ENCODE measurements at regions not wholly inside any gene's neighbourhood (a gene's known extent, or its start where the extent isn't known, plus 50 kb on each side); places are given as distances from the start of the nearest gene placed in this dataset.

DNA sequence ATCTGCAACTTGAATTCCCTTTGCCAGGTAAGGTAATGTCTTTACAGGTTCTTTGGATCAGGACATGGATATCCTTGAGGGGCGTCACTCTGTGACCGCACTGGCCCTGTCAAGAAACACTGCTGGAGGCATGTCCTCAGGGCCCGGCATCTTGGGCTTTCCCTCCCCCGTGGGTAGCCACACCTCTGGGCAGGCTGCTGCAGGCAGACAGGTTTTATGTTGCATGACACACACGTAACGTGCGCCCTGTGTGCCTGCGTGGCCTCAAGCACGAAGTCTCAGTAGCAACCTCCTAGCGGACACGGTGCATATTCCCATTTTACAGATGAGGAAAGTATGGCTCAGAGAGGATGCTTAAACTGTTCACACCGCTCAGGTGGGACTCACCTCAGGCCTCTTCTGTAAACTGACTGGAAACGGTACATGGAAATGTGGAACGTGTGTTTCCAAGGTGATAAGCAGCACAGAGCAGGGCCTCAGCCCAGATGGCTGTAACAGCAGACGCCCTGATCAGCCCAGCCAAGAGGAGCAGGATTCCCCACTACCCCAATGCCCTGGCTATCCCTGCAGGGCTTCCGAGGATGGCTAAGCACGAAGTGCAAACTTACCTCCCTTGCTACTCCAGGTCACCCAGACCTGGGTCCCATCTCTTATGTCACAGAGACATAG is 553.6 kb downstream of the TCERG1L start:
- DNase-seq = no peak

DNA sequence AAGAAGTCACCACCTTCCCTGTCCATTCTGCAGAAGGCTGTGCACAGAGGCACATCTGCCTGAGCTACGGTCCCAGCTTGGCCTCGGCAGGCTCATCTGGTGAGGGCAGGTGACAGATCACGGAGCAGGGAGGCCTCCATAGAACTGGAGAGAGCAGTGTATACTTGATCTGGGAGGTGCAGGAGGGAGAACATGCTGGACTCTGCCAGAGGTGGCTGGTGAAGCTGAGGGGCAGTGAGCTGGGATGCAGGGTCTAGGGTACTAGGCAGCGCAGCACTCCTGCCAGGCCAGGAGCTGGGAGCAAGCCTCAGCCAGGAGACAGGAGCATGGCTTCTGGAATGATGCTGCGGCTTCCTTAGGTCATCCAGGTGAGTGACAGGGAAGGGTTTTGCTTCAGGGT is 553.0 kb downstream of the TCERG1L start:
- no peak for DNase-seq

DNA sequence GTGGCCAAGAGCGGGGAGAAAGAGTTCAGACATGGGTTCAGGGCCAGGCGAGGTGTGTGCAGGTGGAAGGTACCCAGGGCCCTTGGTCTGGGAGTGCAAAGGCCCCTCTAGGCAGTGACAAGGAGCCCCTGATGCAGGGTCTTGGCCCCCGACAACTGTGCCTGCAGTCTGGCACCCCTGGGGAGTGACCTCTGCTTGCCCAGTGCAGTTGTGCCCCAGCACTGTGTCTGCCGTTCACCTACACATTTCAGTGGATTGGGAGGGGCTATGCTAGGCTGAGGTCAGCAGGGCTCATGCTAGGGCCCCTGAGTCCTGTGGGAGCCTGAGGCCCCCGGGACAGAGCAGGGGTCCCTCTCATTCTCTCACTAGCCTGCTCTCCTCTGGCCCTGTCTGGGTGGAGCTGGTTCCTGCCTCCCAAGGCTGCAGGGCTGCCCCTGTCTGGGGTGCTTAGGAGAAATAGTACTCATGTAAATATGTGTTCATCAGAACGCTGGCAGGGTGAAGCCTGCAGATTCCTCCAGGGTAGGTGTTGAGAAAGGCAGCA is 550.4 kb downstream of the TCERG1L start:
- DNase-seq = no peak

DNA sequence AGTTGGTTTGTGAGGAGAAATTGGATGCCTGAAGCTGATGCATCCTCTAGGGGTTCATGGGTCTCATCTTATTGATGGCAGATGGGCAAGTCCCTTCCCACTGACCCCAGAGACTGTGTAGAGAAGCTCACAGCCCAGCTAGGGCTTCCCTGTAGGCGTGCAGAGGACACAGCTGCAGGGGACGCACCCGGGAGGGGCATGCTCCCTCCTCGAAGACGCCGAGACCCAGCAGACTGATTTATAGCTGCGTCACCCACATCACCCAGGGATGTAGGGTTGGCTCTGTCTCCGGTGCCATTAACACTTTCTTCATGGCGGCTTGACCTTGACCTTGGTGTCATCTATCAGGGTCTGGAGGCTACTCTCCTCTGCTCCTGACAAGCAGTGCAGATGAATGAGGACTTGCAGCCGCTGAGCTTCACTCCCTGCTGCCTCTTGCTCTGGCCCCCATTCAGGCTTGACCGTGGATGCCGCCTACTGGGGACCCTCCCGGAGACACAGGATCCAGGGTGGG is 549.7 kb downstream of the TCERG1L start:
- no peak for DNase-seq

DNA sequence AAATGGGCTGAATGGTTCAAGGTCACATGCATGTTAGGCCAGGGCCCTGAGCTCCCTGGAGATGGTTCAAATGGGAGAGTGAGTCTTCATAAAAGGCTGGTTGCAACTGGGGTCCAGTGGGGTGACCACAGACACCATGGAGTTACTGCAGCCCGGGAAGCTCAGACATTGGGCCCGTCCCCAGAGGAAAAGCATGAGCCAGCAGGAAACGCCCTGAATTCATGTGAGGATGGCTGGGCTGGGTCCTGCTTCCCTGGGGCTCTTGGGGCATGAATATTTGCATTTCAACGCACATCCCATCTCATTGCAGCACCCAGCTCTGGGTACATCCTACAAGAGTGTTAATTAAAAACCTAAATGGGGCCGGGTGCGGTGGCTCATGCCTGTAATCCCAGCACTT is 549.0 kb downstream of the TCERG1L start:
- DNase-seq = no peak

DNA sequence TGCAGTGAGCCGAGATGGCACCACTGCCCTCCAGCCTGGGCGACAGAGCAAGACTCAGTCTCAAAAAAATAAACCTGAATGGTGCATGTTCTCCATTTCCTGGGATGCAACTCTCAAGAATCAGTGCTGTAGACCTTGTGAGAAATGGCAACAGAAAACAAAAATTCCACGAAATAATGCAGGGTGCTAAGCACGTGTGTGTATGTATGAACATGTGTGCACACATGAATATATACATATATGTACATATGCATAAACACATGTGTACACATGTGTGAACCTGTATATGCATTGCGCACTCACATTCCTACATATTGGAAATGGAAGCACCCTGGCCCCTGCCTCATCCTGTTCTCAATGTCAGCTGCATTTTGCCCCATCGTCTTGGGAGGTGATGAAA is 548.5 kb downstream of the TCERG1L start:
- DNase-seq = no peak

DNA sequence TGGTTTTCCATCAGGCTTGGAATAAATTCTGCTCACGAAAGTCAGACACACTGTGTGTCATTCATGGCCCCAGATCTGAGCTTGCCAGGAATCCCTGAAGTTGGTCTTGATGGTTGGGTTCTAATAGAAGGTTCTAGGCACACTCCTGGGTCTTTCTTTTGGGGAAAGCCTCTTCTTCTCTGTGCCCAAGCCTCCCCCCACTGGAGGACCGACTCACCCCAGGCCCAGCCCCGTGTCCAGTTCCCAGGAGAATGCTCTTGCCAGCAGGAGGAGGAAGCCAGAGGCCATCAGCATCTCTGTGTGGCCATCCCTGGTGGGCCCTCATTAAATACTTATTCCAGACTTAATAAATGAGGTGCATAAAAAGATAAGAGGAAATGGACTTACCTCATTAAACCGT is 548.0 kb downstream of the TCERG1L start:
- DNase-seq = no peak

DNA sequence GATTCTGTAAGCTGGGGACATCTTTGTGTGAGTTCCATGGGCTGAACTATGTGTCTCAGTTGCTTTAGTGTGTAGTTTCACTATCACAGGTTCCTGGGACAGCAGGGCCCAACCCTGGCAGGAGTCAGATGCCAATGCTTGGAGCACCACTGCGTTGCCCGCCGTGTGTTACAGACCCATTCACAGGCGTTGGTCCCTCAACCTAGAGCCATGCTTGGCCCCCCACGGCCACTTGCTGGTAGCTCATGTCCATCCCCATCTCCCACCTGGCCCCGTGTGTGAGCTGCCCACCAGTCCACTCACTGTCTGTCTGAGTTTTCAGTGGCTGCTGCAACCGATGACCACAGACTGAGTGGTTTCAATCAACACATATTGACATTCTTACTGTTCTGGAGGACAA is 546.9 kb downstream of the TCERG1L start:
- no peak for DNase-seq

DNA sequence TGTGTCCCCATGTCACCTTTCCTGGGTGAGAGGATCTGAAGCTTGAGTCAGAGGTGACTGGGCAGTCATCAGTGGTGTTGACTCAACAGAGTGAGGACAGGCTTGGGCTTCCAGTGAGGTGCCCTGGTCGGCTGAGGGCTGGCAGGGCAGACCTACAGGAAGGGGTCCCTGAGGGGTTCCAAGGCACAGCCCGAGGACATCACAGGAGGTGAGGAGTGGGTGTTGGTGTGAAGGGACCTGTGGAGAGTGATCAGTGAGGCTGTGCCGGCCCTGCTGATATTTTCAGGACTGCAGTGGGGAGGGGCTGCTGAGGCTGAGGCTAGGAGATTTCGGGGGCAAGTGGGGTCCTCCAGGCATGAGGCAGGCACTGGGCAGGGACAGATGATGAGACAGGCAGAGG is 545.5 kb downstream of the TCERG1L start:
- no peak for DNase-seq

DNA sequence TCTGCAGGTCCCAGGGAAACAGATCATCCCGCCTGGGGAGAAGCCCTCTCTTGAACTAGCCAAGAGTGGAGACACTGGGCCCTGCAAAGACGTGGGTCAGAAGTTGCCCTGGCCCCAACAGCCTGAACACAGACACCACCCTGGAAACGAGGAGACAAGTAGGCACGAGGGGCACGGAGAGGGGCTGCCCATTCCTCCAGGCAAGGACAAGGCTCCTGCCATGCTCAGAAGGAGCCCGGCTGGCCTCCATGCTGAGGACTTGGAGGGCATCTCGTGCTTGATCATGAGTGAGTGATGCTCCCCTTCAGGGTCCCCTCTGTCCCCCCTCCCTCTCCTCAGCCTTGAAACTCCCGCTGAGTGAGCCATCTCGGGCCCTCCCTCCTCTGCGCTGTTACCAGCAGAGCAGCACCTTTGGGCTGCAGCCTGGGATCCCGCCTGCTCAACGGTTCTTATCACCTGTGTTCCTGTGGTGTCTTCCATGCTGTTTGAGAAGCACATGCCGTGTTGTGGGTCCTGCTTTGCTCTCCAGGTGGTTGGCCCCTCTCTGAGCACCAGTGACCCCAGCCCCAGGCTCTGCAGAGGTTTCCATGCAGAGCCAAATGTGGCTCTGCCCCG is 544.3 kb downstream of the TCERG1L start:
- no peak for DNase-seq

DNA sequence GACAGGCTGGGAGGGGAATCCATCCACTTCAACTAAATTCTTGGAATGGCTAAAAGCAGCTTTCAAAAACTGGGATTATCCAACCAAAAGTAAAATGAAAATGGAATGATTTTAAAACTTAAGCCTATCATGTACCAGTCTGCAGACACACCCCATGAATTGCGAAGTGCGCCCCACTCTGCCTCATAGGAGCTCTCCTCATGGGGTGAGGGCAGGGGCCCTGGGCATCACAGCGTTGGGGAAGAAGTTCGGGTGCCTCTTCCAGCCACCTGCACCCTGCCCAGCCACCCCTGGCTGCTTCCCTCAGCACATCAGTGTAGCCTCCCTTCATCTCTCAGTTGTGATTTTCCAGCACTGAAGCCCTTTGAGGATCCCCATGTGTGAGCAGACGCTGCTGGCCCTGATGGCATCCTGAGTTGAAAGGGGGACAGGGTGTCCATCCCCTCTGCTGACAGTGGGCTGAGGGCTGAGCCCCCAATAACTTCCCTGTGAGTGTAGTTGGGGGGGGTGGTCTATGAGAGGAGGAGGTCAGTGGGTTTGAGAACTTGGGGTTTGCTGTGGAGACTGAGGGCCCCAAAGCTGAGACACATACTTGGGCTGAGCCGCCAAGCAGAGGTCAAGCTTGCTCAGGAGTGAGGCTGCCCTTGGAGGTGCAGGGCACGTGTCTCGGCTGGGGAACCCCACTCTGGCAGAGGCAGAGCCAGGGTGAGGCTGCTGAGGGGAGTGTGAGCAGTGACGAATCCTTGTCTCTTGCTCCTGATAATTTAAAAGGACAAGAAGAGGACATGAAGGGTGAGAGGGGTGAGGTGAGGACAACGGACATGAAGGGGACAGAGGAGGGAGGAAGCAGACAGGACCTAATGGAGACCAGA is 542.1 kb downstream of the TCERG1L start:
- DNase-seq = no peak

DNA sequence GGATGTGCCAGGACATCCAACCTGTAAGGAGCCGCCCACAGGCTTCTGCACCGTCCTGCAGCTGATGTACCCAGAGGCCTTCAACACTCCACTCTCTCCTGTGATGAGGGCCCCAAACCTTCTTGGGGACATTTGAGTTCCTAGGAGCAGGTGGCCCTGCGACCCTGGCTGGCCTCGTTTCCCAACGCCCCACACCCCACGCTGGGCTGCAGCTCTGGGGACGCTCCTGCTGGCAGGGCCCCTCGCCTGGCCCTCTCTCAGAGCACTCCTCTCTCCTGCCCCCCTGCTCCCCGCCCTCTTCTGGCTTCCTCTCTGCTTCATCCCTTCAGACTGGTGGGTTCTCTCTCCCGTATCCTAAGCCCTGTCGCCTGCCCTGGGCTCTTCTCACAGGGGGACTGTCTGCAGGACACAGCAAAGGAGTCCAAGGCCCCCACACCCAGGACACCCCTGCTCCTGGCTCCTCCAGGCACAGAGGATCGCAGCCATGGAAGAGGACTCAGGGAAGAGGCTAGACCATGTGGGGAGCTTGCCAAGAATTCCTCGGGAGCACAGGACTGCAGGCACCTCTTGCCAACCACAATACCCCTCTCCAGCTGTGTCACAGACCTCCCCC is 541.4 kb downstream of the TCERG1L start:
- DNase-seq = no peak

DNA sequence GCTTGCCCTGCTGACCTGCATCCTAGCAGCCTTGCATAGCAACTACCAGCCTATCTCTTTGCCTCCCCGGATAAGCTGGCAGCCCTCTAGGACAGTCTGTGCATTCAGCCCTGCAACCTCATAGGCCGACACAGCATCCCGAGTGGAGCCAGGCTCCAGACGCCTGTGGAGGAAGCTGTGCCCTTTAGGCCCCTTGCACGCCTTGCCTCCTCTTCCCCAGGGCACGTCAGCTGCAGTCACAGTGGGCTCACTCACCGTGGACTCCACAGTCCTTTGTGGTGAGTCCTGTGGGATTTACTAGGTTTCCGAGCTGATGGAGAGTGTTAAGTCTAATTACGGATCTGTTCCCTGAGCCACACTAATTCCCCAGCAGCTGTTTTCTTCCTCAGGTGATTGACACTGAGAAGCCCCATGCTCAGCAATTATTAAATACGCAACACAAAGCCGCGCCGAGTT is 540.0 kb downstream of the TCERG1L start:
- DNase-seq = no peak

DNA sequence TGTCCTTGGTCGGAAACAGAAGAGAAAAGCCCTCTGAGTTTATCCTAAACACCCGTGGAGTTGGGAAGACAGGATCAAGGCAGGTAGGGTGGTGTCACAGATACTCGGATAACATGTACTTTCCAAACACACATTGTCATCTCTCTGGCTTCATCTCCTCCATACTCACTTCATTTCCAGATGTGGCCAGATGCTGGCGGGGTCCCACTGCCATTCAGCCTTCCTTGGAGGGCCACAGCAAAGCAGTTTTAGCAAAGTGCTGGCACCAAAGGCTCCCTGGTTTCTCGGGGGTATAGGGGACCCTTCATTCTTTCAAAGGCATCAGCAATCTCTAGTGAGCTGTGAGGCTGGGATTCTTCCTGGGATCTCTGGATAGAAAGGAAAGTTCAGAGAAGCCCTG is 539.5 kb downstream of the TCERG1L start:
- no peak for DNase-seq

DNA sequence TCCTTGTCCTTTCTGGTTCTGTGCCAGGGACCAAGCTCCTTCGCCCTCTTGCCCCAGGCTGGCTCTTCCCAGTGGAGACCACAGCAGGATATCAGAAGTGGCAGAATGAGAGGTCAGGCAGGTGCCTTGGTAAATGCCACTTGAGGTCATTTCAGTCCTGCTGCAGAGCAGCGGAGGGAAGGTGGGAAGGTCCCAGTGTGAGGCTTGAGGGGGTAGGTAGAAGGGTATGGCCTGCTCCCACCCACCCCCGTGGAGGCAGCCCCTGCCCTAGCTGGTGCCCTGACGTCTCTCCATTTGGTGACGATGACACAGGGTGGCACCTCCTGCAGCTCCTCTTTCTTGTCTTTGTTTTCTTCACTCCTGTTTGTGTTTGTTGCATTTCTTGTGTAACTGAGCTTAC is 538.8 kb downstream of the TCERG1L start:
- DNase-seq = no peak

DNA sequence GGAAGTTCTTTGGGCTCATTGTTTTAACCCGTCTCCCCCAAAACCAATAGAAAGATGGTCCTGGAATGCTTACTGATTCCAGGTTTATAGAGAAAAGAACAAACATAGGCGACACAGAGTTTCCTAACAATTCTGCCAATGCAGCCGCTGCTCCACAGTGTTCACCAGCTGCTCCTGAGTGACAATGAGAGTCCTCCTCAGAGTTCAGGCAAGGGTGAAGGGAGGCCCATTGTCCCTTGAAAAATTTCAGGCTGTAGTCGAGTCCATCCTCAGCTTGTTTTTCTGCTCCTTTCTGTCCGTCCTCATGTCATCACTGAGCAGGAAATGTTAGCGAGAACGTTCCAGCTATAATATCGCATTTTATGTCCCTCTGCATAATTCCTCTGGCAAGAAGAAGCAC is 537.6 kb downstream of the TCERG1L start:
- DNase-seq = no peak

DNA sequence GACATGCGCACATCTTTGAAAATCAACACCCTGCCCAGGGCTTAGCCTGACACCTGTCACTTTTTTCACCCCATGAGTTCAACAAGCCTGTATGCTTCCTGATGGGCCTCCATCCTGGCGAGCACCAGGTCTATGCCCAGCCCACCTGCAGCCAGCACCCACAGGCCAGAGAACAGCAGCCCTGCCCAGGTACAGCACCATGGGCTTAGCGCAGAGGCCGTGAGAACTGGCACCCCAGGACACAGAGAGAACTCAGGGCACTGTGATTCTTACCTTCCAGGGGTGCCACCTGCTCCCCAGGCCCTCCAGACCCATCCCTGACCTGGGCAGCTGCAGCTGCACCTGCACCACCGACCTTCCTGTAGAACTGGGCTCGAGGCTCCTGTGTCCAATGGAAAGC is 536.6 kb downstream of the TCERG1L start:
- DNase-seq = no peak

DNA sequence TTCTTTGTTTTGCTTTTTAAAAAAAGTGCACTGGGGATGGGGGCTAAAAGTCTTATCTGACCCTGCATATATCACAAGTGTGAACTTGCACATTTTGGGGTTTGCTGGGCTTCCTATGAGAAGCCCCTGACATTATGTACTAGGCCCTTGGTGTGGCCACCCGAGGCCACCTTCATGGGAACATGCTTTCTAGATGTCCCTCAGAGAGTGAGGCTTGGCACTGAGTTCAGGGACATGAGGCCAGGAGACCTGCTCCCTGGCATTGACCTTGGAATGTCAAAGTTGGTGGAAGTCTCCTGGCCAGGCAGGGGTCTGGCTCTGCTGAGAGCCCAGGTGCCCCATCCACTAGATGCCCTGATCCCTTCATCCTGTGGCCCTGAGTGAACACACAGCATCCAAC is 536.2 kb downstream of the TCERG1L start:
- DNase-seq = no peak

DNA sequence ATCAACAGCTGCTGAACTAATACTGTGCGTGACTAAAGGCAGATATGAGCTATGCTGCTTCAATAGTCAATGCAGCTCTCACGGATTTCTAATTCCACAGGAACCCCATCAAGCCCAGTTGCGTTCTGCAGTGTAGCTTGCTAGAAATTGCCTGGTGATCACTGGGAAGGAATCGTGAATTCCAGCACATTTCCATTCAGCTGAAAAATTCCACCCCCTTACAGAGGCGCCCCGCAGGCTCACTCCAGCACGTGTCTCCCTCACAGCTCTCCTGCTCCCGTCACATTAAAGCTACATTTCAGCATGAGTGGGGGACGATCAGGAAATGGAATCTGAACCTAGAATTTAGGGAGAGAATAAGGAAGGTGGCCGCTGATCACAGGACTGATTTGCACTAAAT is 534.8 kb downstream of the TCERG1L start:
- DNase-seq = no peak

DNA sequence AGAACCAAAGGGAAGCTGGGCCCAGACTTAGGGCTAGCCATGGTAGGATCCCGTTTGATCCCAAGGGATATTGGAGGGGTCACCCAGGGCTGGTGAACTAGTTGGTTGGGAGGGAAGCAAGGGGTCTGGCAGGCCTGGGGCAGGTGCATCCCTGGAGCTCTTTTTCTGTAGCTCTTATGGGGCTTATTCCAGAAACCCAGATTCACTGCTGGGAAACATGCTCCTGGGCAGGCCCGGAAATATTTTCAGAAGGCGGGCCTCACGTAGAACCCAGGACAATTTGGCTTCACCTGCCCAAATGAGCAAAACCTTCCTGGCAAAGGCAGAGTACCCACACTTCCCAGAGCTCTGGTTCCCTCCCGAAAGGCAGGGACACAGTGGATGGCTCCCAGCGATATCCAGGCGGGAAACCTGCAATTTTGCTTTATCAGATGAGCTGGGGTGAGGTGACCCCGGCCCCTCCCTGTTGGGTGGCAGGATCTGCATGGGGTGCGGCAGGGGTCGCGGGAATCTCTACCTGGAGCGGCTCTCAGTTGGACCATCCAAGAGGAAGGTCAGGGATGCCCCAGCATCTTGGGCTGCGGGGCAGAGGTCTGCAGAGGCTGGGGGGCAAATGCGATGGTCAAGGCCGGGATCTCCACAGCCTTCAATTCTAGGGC is 533.9 kb downstream of the TCERG1L start:
- DNase-seq = no peak

DNA sequence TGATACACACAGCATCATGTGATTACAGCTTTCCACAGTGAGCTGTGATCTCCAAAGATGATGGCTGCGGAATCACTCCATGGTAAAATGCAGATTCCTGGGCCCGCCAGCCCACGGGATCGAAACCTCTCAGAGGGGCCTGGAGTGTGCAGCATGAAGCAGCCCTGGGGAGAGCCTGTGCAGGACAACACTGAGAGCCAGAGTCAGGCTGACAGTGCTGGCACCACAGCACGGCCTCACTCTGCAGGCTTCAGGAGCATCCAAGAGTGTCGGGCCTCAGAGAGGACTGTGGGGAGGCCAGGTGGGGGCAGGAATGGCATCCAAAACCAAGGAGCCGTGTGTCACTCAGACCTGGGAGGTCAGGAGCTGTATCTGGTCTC is 533.4 kb downstream of the TCERG1L start:
- DNase-seq = no peak

DNA sequence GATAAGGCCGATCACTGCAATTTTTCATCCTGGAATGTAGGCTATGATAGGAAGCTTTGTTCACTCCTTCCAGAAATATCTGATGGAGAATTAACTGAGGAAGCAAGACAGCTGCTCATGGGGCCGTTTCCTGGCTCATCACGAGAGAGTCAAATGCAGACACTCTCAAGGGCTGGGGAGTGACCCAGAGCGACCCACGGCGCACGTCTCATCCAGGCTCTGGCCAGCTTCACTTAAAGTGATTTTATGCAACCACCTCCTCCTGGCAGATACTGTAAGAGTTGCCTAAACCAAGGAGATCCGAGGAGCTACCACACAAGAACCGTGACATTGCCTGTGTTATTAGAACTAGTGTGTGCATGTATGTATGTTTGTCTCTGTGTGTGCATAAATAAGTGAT is 530.8 kb downstream of the TCERG1L start:
- DNase-seq = no peak

DNA sequence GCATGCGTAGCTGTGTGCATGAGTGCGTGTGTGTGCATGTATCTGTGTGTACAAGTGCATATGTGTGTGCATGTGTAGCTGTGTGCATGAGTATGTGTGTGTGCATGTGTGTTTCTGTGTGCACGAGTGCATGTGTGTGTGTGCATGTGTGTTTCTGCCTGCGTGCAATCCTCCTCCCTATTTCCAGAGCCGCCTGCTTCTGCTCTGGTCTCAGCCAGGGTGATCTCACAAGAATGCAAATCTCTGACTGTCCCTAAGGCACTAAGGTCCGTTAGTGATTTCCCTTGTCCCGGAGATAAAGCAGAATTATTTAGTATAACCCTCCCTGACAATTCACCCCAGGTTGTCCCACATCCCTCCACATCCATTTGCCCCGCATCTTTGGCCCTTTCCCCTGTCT is 530.3 kb downstream of the TCERG1L start:
- no peak for DNase-seq

All from NCI-H524 treated with DMSO at 0.1 percent for 48 hours (cell line).